Liver (tissue), 8 donors: ENCODE measurements at regions not wholly inside any gene's neighbourhood (a gene's known extent, or its start where the extent isn't known, plus 50 kb on each side); places are given as distances from the start of the nearest gene placed in this dataset.

Experiments used
- DNase-seq: peaks from one replicate; pipeline ENCODE4 v3.0.0-alpha.2; 2017; ENCODE audit warnings: low spot score
- H3K27ac ChIP-seq, 2 donors: one replicate each; pipeline ENCODE4 v1.7.0; 2013; ENCODE audit warnings: inconsistent platforms in 2 of 2, low read length in 2 of 2, control low read depth in 1 of 2, low read depth in 1 of 2, mild to moderate bottlenecking in 1 of 2
- H3K27me3 ChIP-seq, 4 donors: one replicate each; pipeline versions ENCODE4 v1.6.1 to v1.7.0; 2013; ENCODE audit warnings: low read length in 3 of 4, inconsistent platforms in 1 of 4, mild to moderate bottlenecking in 1 of 4, moderate library complexity in 1 of 4; ENCODE audit not compliant: control insufficient read depth in 4 of 4, insufficient read depth in 4 of 4
- H3K36me3 ChIP-seq, 4 donors: one replicate each; pipeline versions ENCODE4 v1.6.1 to v1.7.0; 2013; ENCODE audit warnings: low read length in 3 of 4, mild to moderate bottlenecking in 3 of 4, low read depth in 1 of 4, moderate library complexity in 1 of 4; ENCODE audit not compliant: control insufficient read depth in 4 of 4, insufficient read depth in 3 of 4
- H3K4me1 ChIP-seq, 4 donors: one replicate each; pipeline versions ENCODE4 v1.6.1 to v1.7.0; 2013; ENCODE audit warnings: low read length in 3 of 4, mild to moderate bottlenecking in 3 of 4, moderate library complexity in 1 of 4; ENCODE audit not compliant: control insufficient read depth in 4 of 4, insufficient read depth in 4 of 4
- H3K4me3 ChIP-seq, 3 donors: one replicate each; pipeline versions ENCODE4 v1.6.1 to v1.7.0; 2013; ENCODE audit warnings: low read length in 3 of 3, control low read depth in 1 of 3, low read depth in 1 of 3, mild to moderate bottlenecking in 1 of 3
- H3K9ac ChIP-seq, 2 donors: one replicate each; pipeline ENCODE4 v1.7.0; 2013; ENCODE audit warnings: low read length in 2 of 2, mild to moderate bottlenecking in 2 of 2, moderate library complexity in 2 of 2, control low read depth in 1 of 2, low read depth in 1 of 2
- H3K9me3 ChIP-seq, 4 donors: one replicate each; pipeline versions ENCODE4 v1.6.1 to v1.7.0; 2013; ENCODE audit warnings: low read length in 3 of 4; ENCODE audit not compliant: control insufficient read depth in 4 of 4
- ATF3 ChIP-seq: IDR thresholded peaks from 2 replicates; pipeline ENCODE4 v1.6.1; 2016; ENCODE audit warnings: antibody characterized with exemption
- CTCF ChIP-seq: fragments of 150-350 bp; IDR thresholded peaks from 2 replicates; pipeline ENCODE4 v1.5.1; 2017; ENCODE audit warnings: improper control_type of control experiment, low read depth, low read length; ENCODE audit not compliant: missing input control
- EGR1 ChIP-seq, 2 donors: IDR thresholded peaks; 2 replicates each; pipeline ENCODE4 v1.6.1; 2016 to 2018; ENCODE audit warnings: antibody characterized with exemption in 2 of 2, low read depth in 2 of 2
- GABPA ChIP-seq, 2 donors: IDR thresholded peaks in 1 of 2; conservative IDR thresholded peaks in 1 of 2; 2 replicates each; pipeline ENCODE4 v1.6.1; 2016; ENCODE audit warnings: antibody characterized with exemption in 2 of 2, mild to moderate bottlenecking in 1 of 2, moderate library complexity in 1 of 2
- HNF4A ChIP-seq, 2 donors: conservative IDR thresholded peaks; 2 replicates each; pipeline ENCODE4 v1.6.1; 2016; ENCODE audit warnings: antibody characterized with exemption in 2 of 2, mild to moderate bottlenecking in 2 of 2
- HNF4G ChIP-seq: IDR thresholded peaks from 2 replicates; pipeline ENCODE4 v1.6.1; 2016; ENCODE audit warnings: antibody characterized with exemption
- MAX ChIP-seq: IDR thresholded peaks from 2 replicates; pipeline ENCODE4 v1.6.1; 2016; ENCODE audit warnings: antibody characterized with exemption
- NR2F2 ChIP-seq: IDR thresholded peaks from 2 replicates; pipeline ENCODE4 v1.6.1; 2016; ENCODE audit warnings: antibody characterized with exemption
- RAD21 ChIP-seq, 2 donors: IDR thresholded peaks; 2 replicates each; pipeline ENCODE4 v1.6.1; 2016; ENCODE audit warnings: antibody characterized with exemption in 2 of 2, mild to moderate bottlenecking in 2 of 2
- REST ChIP-seq: IDR thresholded peaks from 2 replicates; pipeline ENCODE4 v1.6.1; 2016; ENCODE audit warnings: antibody characterized with exemption, mild to moderate bottlenecking
- RXRA ChIP-seq, 2 donors: IDR thresholded peaks; 2 replicates each; pipeline ENCODE4 v1.6.1; 2017 to 2018; ENCODE audit warnings: antibody characterized with exemption in 2 of 2, mild to moderate bottlenecking in 1 of 2
- TAF1 ChIP-seq: conservative IDR thresholded peaks from 2 replicates; pipeline ENCODE4 v1.6.1; 2016; ENCODE audit warnings: antibody characterized with exemption, mild to moderate bottlenecking
- ZBTB33 ChIP-seq: IDR thresholded peaks from 2 replicates; pipeline ENCODE4 v1.6.1; 2016; ENCODE audit warnings: antibody characterized with exemption
- WGBS: extraction: QIAGEN DNeasy Blood & Tissue Kit; methylation state at CpG from one replicate; pipeline ENCODE4 v1.1.7; 2013; 5-methylcytosine and 5-hydroxymethylcytosine counted together
- donor health status: healthy.
- donor health status: healthy.
- donor health status: healthy.
- donor health status: healthy.
- donor health status: healthy.

GRCh38 chr5:113686599-113686998, 173.1 kb downstream of the YTHDC2 start:
- no peak for DNase-seq
- TF ChIP-seq NR2F2 (no peak), REST (no peak), MAX (no peak), HNF4G (no peak), RAD21 (IDR thresholded peaks at IDR 0.05) (no peak), CTCF (no peak), ATF3 (no peak), HNF4A (conservative IDR thresholded peaks at IDR 0.05) (no peak)
- no peak overlapping the region for H3K4me3 ChIP-seq
- no peak overlapping the region for H3K27ac ChIP-seq
- WGBS = 88% methylated on average over 3 of the region's 3 CpGs
- H3K36me3 ChIP-seq = no peaks in the 10 kb centered on the region
- peaks cover 0 to 2% (median 0%) of the 10 kb centered on the region in 4 donors for H3K27me3 ChIP-seq
- H3K9me3 ChIP-seq = no peaks in the 10 kb centered on the region
- no peaks in the 10 kb centered on the region for H3K4me1 ChIP-seq
- H3K9ac ChIP-seq = no peak overlapping the region

GRCh38 chr5:113689647-113690046, 176.2 kb downstream of the YTHDC2 start:
- Histone ChIP-seq H3K27ac (no peak overlapping the region), H3K27me3 (peaks cover 0 to 3% (median 2%) of the 10 kb centered on the region in 4 donors), H3K4me3 (no peak overlapping the region), H3K36me3 (no peaks in the 10 kb centered on the region), H3K9me3 (no peaks in the 10 kb centered on the region), H3K9ac (no peak overlapping the region), H3K4me1 (no peaks in the 10 kb centered on the region)
- TF ChIP-seq GABPA (IDR thresholded peaks at IDR 0.05 in 1 of 2, conservative IDR thresholded peaks at IDR 0.05 in 1 of 2) (no peak), EGR1 (IDR thresholded peaks at IDR 0.05; ENCODE audit: low read depth in 2 of 2) (no peak), ATF3 (no peak), CTCF (no peak), ZBTB33 (no peak), HNF4A (conservative IDR thresholded peaks at IDR 0.05) (no peak), HNF4G (no peak), RXRA (IDR thresholded peaks at IDR 0.05) (no peak), RAD21 (IDR thresholded peaks at IDR 0.05) (no peak), TAF1 (no peak)
- 63% methylated on average over 1 of the region's 1 CpG for WGBS
- no peak for DNase-seq
